Caco-2 (cell line): ENCODE measurements at regions not wholly inside any gene's neighbourhood (a gene's known extent, or its start where the extent isn't known, plus 50 kb on each side); places are given as distances from the start of the nearest gene placed in this dataset.

ENCODE experiments used
- BruUV-seq: library from RNA; stranded (reverse); fragments of 400-500 nt; replicated peaks from 2 replicates; lab custom pipeline; 2021; lab: Mats Ljungman, UMichigan
- CTCF ChIA-PET: fragments of 300-600 bp; sonication (Branson Sonifier 250); formaldehyde crosslinking; loops from one replicate; lab custom pipeline; 2022; ENCODE audit warnings: antibody characterized with exemption; lab: Charles Lee
- POLR2A ChIA-PET: fragments of 300-600 bp; sonication (Branson Sonifier 250); formaldehyde crosslinking; loops from one replicate; lab custom pipeline; 2022; ENCODE audit warnings: antibody characterized with exemption; lab: Charles Lee
- DNase-seq, 2 experiments: peaks; one replicate each; pipeline versions ENCODE4 v3.0.0 to v3.0.0-alpha.2; 2020 to 2022
- H3K27me3 ChIP-seq: replicated peaks from 2 replicates; pipeline ENCODE4 v1.6.0; 2011; ENCODE audit warnings: low read length; ENCODE audit not compliant: control insufficient read depth, insufficient read depth
- H3K36me3 ChIP-seq: 2 replicates; pipeline ENCODE4 v1.5.1; 2011; ENCODE audit warnings: low read length; ENCODE audit not compliant: control insufficient read depth, insufficient read depth
- H3K4me1 ChIP-seq: fragments of 250-450 bp; sonication (Bioruptor Pico); 2 replicates; pipeline ENCODE4 v1.5.1; 2020; ENCODE audit warnings: mild to moderate bottlenecking
- H3K4me3 ChIP-seq: 2 replicates; pipeline ENCODE4 v1.5.1; 2011; ENCODE audit warnings: low read depth, mild to moderate bottlenecking, control low read depth, low read length
- H3K9me3 ChIP-seq: fragments of 250-450 bp; sonication (Bioruptor Pico); 2 replicates; pipeline ENCODE4 v1.5.1; 2020; ENCODE audit warnings: mild to moderate bottlenecking, moderate library complexity
- H3K27ac Mint-ChIP-seq: one replicate; pipeline ENCODE4 v1.8.0; 2022; ENCODE audit warnings: mixed read lengths; ENCODE audit not compliant: unreplicated experiment
- H3K27me3 Mint-ChIP-seq: one replicate; pipeline ENCODE4 v1.8.0; 2022; ENCODE audit warnings: mixed read lengths; ENCODE audit not compliant: insufficient read depth, unreplicated experiment
- H3K36me3 Mint-ChIP-seq: one replicate; pipeline ENCODE4 v1.8.0; 2022; ENCODE audit warnings: mild to moderate bottlenecking, mixed read lengths; ENCODE audit not compliant: insufficient read depth, unreplicated experiment
- H3K4me1 Mint-ChIP-seq: one replicate; pipeline ENCODE4 v1.8.0; 2022; ENCODE audit warnings: low read depth, mixed read lengths; ENCODE audit not compliant: unreplicated experiment
- H3K4me3 Mint-ChIP-seq: one replicate; pipeline ENCODE4 v1.8.0; 2022; ENCODE audit warnings: mild to moderate bottlenecking, moderate library complexity, mixed read lengths; ENCODE audit not compliant: unreplicated experiment
- H3K9me3 Mint-ChIP-seq: one replicate; pipeline ENCODE4 v1.8.0; 2022; ENCODE audit warnings: mixed read lengths; ENCODE audit not compliant: unreplicated experiment
- intact Hi-C: fragments of 100-400 bp; cut with micrococcal nuclease; formaldehyde crosslinking; loops from one replicate; pipeline ENCODE4 v1.10.0; 2022; ENCODE audit not compliant: unreplicated experiment
- TF ChIP-seq, protein P1 (sequence below), 2 experiments: fragments of 200-600 bp in 1 of 2; IDR thresholded peaks; 1 replicate in 1 of 2; 2 replicates in 1 of 2; pipeline versions ENCODE4 v1.5.1 to v1.8.0; 2011 to 2022; ENCODE audit warnings: antibody characterized with exemption in 1 of 2, control low read depth in 1 of 2, inconsistent platforms in 1 of 2, low read depth in 1 of 2, low read length in 1 of 2, mild to moderate bottlenecking in 1 of 2, moderate library complexity in 1 of 2; ENCODE audit not compliant: insufficient read depth in 1 of 2, severe bottlenecking in 1 of 2, unreplicated experiment in 1 of 2

GRCh38 chr11:109762546-109762945 is 330.6 kb upstream of the ZC3H12C start:
- Mint-ChIP-seq H3K27me3 (peaks cover 9% of the 10 kb centered on the region), H3K27ac (no peak overlapping the region), H3K4me1 (no peaks in the 10 kb centered on the region), H3K4me3 (no peak overlapping the region), H3K9me3 (no peaks in the 10 kb centered on the region), H3K36me3 (no peaks in the 10 kb centered on the region)
- BruUV-seq, result no TSS peak
- Histone ChIP-seq H3K27me3 (no peaks in the 10 kb centered on the region; the same call in 1 of the 2 replicates), H3K36me3 (no peaks in the 10 kb centered on the region), H3K4me3 (no peak overlapping the region), H3K9me3 (no peaks in the 10 kb centered on the region), H3K4me1 (no peaks in the 10 kb centered on the region)
- TF ChIP-seq, protein P1, sequence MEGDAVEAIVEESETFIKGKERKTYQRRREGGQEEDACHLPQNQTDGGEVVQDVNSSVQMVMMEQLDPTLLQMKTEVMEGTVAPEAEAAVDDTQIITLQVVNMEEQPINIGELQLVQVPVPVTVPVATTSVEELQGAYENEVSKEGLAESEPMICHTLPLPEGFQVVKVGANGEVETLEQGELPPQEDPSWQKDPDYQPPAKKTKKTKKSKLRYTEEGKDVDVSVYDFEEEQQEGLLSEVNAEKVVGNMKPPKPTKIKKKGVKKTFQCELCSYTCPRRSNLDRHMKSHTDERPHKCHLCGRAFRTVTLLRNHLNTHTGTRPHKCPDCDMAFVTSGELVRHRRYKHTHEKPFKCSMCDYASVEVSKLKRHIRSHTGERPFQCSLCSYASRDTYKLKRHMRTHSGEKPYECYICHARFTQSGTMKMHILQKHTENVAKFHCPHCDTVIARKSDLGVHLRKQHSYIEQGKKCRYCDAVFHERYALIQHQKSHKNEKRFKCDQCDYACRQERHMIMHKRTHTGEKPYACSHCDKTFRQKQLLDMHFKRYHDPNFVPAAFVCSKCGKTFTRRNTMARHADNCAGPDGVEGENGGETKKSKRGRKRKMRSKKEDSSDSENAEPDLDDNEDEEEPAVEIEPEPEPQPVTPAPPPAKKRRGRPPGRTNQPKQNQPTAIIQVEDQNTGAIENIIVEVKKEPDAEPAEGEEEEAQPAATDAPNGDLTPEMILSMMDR (IDR thresholded peaks at IDR 0.05; ENCODE audit: insufficient read depth in 1 of 2, low read depth in 1 of 2, low read length in 1 of 2, severe bottlenecking in 1 of 2, unreplicated experiment in 1 of 2), result no peak
- POLR2A ChIA-PET, result no interaction called here
- CTCF ChIA-PET, result no interaction called here
- no peak for DNase-seq
- intact Hi-C loops, result no loop called here

GRCh38 chr11:109765709-109766311 is 327.4 kb upstream of the ZC3H12C start:
- no peaks in the 10 kb centered on the region for H3K36me3 Mint-ChIP-seq
- H3K4me3 Mint-ChIP-seq, result no peak overlapping the region
- no peaks in the 10 kb centered on the region for H3K9me3 ChIP-seq
- H3K9me3 Mint-ChIP-seq, result no peaks in the 10 kb centered on the region
- H3K27me3 Mint-ChIP-seq, result peaks cover 7% of the 10 kb centered on the region
- H3K27me3 ChIP-seq, result no peaks in the 10 kb centered on the region; the same call in none of the 2 replicates
- CTCF ChIA-PET, result no interaction called here
- no peak overlapping the region for H3K27ac Mint-ChIP-seq
- DNase-seq, result no peak
- BruUV-seq, result no TSS peak
- intact Hi-C loops, result no loop called here
- no peaks in the 10 kb centered on the region for H3K4me1 Mint-ChIP-seq
- POLR2A ChIA-PET, result no interaction called here
- H3K36me3 ChIP-seq, result no peaks in the 10 kb centered on the region
- H3K4me1 ChIP-seq, result no peaks in the 10 kb centered on the region
- no peak overlapping the region for H3K4me3 ChIP-seq
- TF ChIP-seq, protein P1 (IDR thresholded peaks at IDR 0.05; ENCODE audit: insufficient read depth in 1 of 2, low read depth in 1 of 2, low read length in 1 of 2, severe bottlenecking in 1 of 2, unreplicated experiment in 1 of 2), result no peak

DNA sequence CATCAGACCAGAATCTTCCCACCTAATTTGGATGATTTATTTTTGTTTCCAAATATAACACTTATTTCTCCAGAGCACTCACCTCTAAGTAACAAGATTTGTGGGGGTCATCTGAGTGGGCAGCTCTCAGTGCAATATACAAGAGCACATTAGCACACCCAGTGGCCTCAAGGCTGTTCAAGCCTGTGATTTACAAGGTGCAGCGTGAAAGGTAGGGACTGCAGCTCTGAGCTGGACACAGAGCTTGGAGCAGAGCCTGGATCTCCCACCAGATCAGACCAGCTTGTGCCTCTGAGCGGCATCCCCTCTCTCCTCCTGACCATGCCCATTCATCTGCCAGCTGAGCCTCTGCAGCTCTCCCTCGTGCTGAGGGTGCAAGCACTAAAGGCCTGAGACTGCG is 323.3 kb upstream of the ZC3H12C start:
- Histone ChIP-seq H3K9me3 (no peaks in the 10 kb centered on the region), H3K4me1 (no peaks in the 10 kb centered on the region), H3K4me3 (no peak overlapping the region), H3K36me3 (no peaks in the 10 kb centered on the region), H3K27me3 (no peaks in the 10 kb centered on the region; the same call in none of the 2 replicates)
- ChIA-PET POLR2A (no interaction called here), CTCF (no interaction called here)
- TF ChIP-seq, protein P1 (IDR thresholded peaks at IDR 0.05; ENCODE audit: insufficient read depth in 1 of 2, low read depth in 1 of 2, low read length in 1 of 2, severe bottlenecking in 1 of 2, unreplicated experiment in 1 of 2), result no peak
- Mint-ChIP-seq H3K4me3 (no peak overlapping the region), H3K27me3 (peaks cover 8% of the 10 kb centered on the region), H3K4me1 (no peaks in the 10 kb centered on the region), H3K36me3 (no peaks in the 10 kb centered on the region), H3K27ac (no peak overlapping the region), H3K9me3 (no peaks in the 10 kb centered on the region)
- no TSS peak for BruUV-seq
- intact Hi-C loops, result no loop called here
- DNase-seq, result no peak
